Lower lobe of right lung (tissue), 2 donors: ENCODE measurements at regions not wholly inside any gene's neighbourhood (a gene's known extent, or its start where the extent isn't known, plus 50 kb on each side); places are given as distances from the start of the nearest gene placed in this dataset.

Source experiments
- ATAC-seq, 2 donors: fragments of 200-7000 bp; cut with Tn5 transposase; one replicate each; pipeline ENCODE4 v1.9.1; 2020 to 2022; ENCODE audit warnings: mild to moderate bottlenecking in 2 of 2, moderate library complexity in 2 of 2
- DNase-seq: peaks from one replicate; pipeline ENCODE4 v3.0.0-alpha.2; 2020
- H3K27ac ChIP-seq: fragments of 200-600 bp; one replicate; pipeline ENCODE4 v1.8.0; 2022
- H3K27me3 ChIP-seq: fragments of 200-600 bp; one replicate; pipeline ENCODE4 v1.8.0; 2022; ENCODE audit warnings: low read depth
- H3K36me3 ChIP-seq: fragments of 200-600 bp; one replicate; pipeline ENCODE4 v1.8.0; 2022; ENCODE audit warnings: mild to moderate bottlenecking
- H3K4me1 ChIP-seq: fragments of 200-600 bp; one replicate; pipeline ENCODE4 v1.8.0; 2022
- H3K4me3 ChIP-seq: fragments of 200-600 bp; one replicate; pipeline ENCODE4 v1.8.0; 2022; ENCODE audit warnings: mild to moderate bottlenecking
- H3K9me3 ChIP-seq: fragments of 200-600 bp; one replicate; pipeline ENCODE4 v1.8.0; 2022
- intact Hi-C: fragments of 100-400 bp; cut with DNase I; formaldehyde crosslinking; loops from one replicate; pipeline ENCODE4 v1.11.0; 2022
- TF ChIP-seq, protein P1 (sequence below): fragments of 200-600 bp; IDR thresholded peaks from one replicate; pipeline ENCODE4 v1.8.0; 2022; ENCODE audit warnings: antibody characterized with exemption, mild to moderate bottlenecking
- donor health status: DM: no; HTN: yes; CAD: no; lungs with severe emphysema.

DNA sequence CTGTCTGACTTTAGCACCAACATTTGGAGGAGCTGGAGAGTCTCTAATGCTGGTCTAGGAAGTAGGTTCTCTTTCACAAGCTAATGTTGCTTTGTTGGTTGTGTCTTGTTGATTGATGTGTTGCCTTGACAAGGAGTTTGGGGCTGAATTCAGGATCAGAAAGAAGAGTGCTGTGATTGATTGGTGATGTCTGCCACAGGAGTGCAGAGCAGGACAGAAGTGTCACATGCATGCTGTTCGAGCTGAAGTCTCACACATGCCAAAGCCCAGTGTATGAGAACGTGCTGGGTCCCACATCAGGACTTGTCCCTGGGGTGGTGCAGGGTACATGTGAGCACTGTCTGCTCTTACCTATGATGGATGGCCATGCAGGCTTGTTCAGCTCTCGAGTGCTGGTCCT, 694.4 kb downstream of the MATN1 start:
- Histone ChIP-seq H3K4me1 (no peaks in the 10 kb centered on the region), H3K27me3 (peaks cover 16% of the 10 kb centered on the region), H3K27ac (no peak overlapping the region), H3K4me3 (no peak overlapping the region), H3K9me3 (no peaks in the 10 kb centered on the region), H3K36me3 (no peaks in the 10 kb centered on the region)
- no peak for ATAC-seq
- intact Hi-C loops = no loop called here
- DNase-seq = no peak
- TF ChIP-seq, protein P1, sequence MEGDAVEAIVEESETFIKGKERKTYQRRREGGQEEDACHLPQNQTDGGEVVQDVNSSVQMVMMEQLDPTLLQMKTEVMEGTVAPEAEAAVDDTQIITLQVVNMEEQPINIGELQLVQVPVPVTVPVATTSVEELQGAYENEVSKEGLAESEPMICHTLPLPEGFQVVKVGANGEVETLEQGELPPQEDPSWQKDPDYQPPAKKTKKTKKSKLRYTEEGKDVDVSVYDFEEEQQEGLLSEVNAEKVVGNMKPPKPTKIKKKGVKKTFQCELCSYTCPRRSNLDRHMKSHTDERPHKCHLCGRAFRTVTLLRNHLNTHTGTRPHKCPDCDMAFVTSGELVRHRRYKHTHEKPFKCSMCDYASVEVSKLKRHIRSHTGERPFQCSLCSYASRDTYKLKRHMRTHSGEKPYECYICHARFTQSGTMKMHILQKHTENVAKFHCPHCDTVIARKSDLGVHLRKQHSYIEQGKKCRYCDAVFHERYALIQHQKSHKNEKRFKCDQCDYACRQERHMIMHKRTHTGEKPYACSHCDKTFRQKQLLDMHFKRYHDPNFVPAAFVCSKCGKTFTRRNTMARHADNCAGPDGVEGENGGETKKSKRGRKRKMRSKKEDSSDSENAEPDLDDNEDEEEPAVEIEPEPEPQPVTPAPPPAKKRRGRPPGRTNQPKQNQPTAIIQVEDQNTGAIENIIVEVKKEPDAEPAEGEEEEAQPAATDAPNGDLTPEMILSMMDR = no peak

DNA sequence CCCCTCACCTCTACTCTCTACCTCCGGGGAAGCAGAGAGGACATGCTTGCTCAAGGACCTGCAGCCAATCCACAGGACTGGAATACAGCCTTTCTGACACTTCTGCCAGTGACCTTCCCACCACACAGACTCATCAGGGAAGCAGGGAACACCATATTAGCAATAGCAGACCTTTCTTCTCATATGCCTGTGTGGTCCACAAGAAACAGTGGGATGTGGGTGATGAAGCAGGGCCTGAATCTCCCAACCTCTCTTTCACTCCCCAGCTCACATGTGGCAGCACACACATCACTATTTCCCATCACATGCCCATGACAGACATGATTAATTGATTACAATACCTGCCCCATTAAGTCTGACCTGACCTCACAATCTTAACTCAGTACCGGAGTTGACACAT, 695.1 kb downstream of the MATN1 start:
- DNase-seq (no peak), ATAC-seq (no peak)
- Histone ChIP-seq H3K27ac (no peak overlapping the region), H3K9me3 (no peaks in the 10 kb centered on the region), H3K27me3 (peaks cover 15% of the 10 kb centered on the region), H3K4me1 (no peaks in the 10 kb centered on the region), H3K36me3 (no peaks in the 10 kb centered on the region), H3K4me3 (no peak overlapping the region)
- intact Hi-C loops = no loop called here
- TF ChIP-seq, protein P1 = no peak

DNA sequence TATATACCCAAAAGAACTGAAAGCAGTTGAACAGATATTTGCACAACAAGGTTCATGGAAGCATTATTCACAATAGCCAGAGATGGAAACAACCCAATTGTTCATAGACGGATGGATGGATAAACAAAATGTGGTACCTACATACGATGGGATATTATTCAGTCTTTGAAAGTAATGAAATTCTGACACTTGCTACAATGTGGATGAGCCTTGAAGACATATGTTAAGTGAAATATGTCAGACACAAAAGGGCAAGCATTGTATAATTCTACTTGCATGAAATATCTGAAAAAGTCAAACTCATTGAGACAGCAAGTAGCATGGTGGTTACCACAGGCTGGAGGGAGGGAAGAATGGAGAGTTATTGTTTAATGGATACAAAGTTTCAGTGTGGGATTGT, 696.1 kb downstream of the MATN1 start:
- TF ChIP-seq, protein P1 = no peak
- no peaks in the 10 kb centered on the region for H3K36me3 ChIP-seq
- DNase-seq (no peak), ATAC-seq (no peak)
- H3K9me3 ChIP-seq = no peaks in the 10 kb centered on the region
- no peak overlapping the region for H3K27ac ChIP-seq
- H3K4me1 ChIP-seq = no peaks in the 10 kb centered on the region
- intact Hi-C loops = no loop called here
- H3K27me3 ChIP-seq = peaks cover 15% of the 10 kb centered on the region
- no peak overlapping the region for H3K4me3 ChIP-seq

DNA sequence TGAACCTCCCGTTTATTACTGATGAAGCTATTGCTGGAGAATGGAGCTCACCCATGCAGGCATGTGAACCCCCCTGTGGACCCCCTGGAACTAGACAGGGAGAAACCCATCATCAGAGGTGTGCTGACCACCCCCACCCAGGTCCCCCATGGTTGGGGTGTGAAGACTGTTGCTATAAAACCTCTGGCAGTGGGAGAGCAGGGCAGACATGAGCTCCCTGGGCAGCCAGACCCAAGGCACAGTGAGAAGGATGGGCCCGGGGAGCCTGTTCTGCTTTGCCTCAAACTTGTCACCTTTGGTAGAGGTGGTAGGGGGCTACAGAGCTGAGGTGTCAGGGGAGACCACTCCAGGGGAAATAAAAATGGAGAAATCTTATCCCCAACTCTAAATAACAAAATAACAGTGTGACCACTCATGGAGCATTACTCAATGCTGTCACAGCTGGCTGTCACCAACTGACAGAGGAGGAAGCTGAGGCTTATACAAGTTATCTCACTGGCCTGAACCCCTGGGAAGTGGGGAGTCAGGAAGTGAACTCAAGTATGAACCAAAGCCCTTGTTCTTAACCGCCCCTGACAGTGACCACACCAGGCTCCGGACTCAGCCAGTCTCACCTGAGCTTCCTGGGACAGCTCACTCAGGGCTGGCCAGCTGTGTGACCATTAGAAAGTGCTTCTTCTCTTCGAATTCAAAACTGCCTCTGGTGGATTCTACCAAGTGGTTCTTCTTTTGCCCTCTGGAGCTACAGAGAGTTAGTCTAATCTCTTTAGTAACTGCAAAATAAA, 698.8 kb downstream of the MATN1 start:
- intact Hi-C loops = no loop called here
- Histone ChIP-seq H3K4me1 (no peaks in the 10 kb centered on the region), H3K36me3 (no peaks in the 10 kb centered on the region), H3K27me3 (peaks cover 15% of the 10 kb centered on the region), H3K27ac (no peak overlapping the region), H3K9me3 (no peaks in the 10 kb centered on the region), H3K4me3 (no peak overlapping the region)
- no peak for DNase-seq
- ATAC-seq = no peak
- TF ChIP-seq, protein P1 = no peak

DNA sequence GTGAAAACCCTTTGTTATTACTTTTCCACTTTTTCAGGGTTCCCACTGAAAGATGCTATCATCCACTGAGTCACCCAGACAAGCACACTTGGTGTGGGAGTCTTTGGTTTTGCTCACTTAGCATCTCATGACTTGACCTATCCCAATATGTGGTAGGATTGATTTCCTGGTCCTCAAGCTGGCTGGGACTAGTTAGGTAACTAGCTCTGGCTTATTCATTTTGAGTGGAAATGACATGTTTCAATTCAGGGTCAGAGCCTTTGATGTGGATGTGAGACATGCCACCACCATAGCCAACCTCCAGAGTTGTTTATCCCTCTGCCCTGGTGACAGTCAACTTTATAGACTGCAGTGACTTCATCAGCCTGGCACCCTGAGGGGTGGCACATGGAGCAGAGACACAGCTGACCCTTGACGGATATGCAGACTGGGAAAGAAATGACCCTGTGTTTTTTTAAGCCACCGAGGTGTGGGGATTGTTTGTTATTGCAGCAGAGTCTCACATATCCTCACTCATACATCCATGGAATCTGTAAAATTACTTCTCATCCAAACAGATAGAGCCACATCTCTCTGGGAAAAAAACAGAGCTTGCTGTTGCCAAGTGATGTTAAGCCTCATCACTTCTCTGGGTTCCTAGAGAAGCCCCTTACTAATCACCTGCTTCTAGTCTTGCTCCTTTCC, 699.9 kb downstream of the MATN1 start:
- DNase-seq (no peak), ATAC-seq (no peak)
- TF ChIP-seq, protein P1 = no peak
- Histone ChIP-seq H3K27me3 (peaks cover 15% of the 10 kb centered on the region), H3K27ac (no peak overlapping the region), H3K9me3 (peaks cover 4% of the 10 kb centered on the region), H3K36me3 (no peaks in the 10 kb centered on the region), H3K4me1 (no peaks in the 10 kb centered on the region), H3K4me3 (no peak overlapping the region)
- intact Hi-C loops = no loop called here
